Stimulated activated naive CD4-positive, alpha-beta T cell (primary cell): ENCODE measurements at regions not wholly inside any gene's neighbourhood (a gene's known extent, or its start where the extent isn't known, plus 50 kb on each side); places are given as distances from the start of the nearest gene placed in this dataset.

ENCODE experiments used
- DNase-seq, 6 experiments: peaks; one replicate each; lab custom pipeline; 2025; lab: John Stamatoyannopoulos, UW

DNA sequence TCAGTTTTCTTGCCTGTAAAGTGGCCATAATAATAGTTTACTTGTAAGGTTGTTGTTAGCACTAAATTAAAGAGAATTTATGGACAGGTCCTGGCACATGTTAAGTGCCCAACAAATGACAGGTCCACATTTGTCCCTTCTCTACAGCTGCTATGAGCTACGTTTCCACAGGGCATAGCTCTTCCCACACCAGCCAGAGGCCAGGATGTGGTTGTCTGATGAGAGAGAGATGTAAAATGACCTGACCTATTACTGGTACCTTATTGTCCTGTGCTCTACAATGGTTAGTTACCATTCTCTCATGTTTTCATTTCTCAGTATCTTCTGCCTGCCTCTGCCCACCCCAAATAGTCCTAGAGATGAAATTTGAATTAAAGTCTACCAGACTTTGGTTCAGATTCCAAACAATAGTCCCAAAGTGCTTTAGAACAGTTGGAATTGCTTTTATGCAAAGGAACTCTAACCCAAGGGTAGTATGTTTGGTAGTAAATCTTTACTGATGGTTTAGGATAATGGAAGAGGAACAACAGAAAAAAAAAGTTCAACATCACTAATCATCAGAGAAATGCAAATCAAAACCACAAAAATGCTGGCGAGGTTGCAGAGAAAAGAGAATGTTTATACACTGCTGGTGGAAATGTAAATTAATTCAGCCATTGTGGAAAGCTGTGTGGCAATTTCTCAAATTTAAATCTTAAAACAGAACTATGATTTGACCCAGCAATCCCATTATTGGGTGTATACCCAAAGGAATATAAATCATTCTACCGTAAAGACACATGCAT is 57.1 kb upstream of the ANKFN1 start:
- no peak for DNase-seq

DNA sequence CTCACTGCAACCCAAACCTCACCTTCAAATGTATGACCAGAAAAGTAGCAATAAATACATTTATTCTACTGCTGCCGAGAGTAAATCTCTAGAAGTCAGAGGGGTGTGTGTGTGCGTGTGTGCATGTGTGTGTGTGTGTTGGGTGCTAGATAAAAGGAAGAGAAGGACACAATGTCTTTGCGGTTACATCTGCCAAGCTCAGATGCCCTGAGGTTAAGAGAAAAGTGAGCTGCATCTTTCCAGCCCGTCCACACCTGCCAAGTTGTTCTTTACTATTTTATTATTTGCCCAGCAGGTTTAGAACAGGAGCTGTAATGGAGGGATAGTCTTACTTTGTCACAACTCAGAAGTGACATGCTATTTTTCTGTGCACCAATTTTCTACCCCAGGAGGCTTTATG is 54.5 kb upstream of the ANKFN1 start:
- no peak for DNase-seq

DNA sequence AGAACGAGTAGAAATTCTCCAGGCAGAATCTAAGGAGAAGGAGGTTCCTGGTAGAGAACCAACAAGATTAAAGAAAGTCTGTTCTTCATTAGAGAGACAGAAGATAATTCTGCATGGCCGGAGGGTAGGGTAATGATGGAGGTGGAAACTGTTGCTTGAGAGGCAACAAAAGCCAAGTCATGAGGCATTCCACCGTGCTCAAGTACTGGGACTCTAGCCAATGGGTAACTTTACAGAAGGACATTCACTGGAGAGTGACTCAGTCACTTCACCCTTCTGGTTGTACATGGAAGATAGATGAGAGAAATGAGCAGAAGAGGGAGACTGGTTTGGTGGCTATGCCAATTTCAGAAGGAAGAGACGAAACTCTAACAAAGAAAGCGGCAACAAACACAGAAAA is 53.6 kb upstream of the ANKFN1 start:
- no peak for DNase-seq
